LHCN-M2 (cell line): ENCODE measurements at regions not wholly inside any gene's neighbourhood (a gene's known extent, or its start where the extent isn't known, plus 50 kb on each side); places are given as distances from the start of the nearest gene placed in this dataset.

Experiments
- DNase-seq: peaks from one replicate; pipeline ENCODE4 v3.0.0-alpha.2; 2012; ENCODE audit warnings: low read depth

- DNase-seq: peak; percentile 29
Measured at GRCh38 chr11:29256580-29256979, 760.2 kb downstream of the KCNA4 start.

- DNase-seq: peak; percentile 89
Measured at GRCh38 chr11:29255401-29255800, 761.4 kb downstream of the KCNA4 start.

GRCh38 chr11:29251738-29252137 lies 765.1 kb downstream of the KCNA4 start:
- DNase-seq: no peak

- no peak for DNase-seq
Measured at GRCh38 chr11:29249713-29250112, 767.1 kb downstream of the KCNA4 start.

- DNase-seq: no peak
Measured at GRCh38 chr11:29244355-29244754, 772.5 kb downstream of the KCNA4 start.

- DNase-seq: no peak
Measured at GRCh38 chr11:29243616-29244015, 773.2 kb downstream of the KCNA4 start.

- DNase-seq: peak; percentile 84
Measured at GRCh38 chr11:29231991-29232390, 784.8 kb downstream of the KCNA4 start.

GRCh38 chr11:29231586-29231985 lies 785.2 kb downstream of the KCNA4 start:
- DNase-seq: peak; percentile 64

- peak; percentile 44 for DNase-seq
Measured at GRCh38 chr11:29227811-29228210, 789.0 kb downstream of the KCNA4 start.

- DNase-seq: no peak
Measured at GRCh38 chr11:29224739-29225384, 792.0 kb downstream of the KCNA4 start.

GRCh38 chr11:29219531-29219930 lies 797.3 kb downstream of the KCNA4 start:
- peak; percentile 38 for DNase-seq

GRCh38 chr11:29217901-29218300 lies 798.9 kb downstream of the KCNA4 start:
- DNase-seq: no peak

- peak; percentile 48 for DNase-seq
Measured at GRCh38 chr11:29214833-29215232, 802.0 kb downstream of the KCNA4 start.

GRCh38 chr11:29211202-29211601 lies 805.6 kb downstream of the KCNA4 start:
- DNase-seq: no peak

GRCh38 chr11:29210426-29210825 lies 806.4 kb downstream of the KCNA4 start:
- DNase-seq: no peak

GRCh38 chr11:29208117-29208516 lies 808.7 kb downstream of the KCNA4 start:
- DNase-seq: no peak

GRCh38 chr11:29200791-29201562 lies 815.9 kb downstream of the KCNA4 start:
- DNase-seq: no peak

- peak; percentile 45 for DNase-seq
Measured at GRCh38 chr11:29190313-29190712, 826.5 kb downstream of the KCNA4 start.

- no peak for DNase-seq
Measured at GRCh38 chr11:29187215-29187614, 829.6 kb downstream of the KCNA4 start.

- DNase-seq: peak; percentile 96
Measured at GRCh38 chr11:29184939-29185890, 831.6 kb downstream of the KCNA4 start.

GRCh38 chr11:29183301-29183700 lies 833.5 kb downstream of the KCNA4 start:
- DNase-seq: no peak

GRCh38 chr11:29173660-29174062 lies 843.2 kb downstream of the KCNA4 start:
- peak; percentile 68 for DNase-seq
